ENCODE measurements at regions not wholly inside any gene's neighbourhood (a gene's known extent, or its start where the extent isn't known, plus 50 kb on each side); places are given as distances from the start of the nearest gene placed in this dataset.

DNA sequence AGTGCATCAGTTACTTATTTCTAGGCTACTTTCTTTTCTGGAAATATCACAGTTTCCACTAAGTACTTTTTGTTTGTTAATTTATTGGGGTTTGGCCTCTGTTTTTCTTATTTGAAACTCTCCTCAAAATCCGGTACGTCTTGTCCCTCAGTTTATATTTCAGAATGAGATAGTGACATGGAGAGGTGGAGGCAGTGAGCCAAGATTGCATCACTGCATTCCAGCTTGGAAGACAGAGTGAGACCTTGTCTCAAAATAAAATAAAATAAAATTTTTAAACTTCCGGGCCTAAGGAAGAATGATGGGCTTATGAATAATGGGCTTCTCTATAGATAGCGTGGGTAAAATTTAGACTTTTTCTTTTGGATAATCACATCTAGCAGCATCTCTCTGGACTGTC, 567.8 kb downstream of the TRIML1 start:
- no peaks in the 10 kb centered on the region for H3K9me3 Mint-ChIP-seq
- H3K27ac Mint-ChIP-seq = no peak overlapping the region
- TF ChIP-seq, protein P1, sequence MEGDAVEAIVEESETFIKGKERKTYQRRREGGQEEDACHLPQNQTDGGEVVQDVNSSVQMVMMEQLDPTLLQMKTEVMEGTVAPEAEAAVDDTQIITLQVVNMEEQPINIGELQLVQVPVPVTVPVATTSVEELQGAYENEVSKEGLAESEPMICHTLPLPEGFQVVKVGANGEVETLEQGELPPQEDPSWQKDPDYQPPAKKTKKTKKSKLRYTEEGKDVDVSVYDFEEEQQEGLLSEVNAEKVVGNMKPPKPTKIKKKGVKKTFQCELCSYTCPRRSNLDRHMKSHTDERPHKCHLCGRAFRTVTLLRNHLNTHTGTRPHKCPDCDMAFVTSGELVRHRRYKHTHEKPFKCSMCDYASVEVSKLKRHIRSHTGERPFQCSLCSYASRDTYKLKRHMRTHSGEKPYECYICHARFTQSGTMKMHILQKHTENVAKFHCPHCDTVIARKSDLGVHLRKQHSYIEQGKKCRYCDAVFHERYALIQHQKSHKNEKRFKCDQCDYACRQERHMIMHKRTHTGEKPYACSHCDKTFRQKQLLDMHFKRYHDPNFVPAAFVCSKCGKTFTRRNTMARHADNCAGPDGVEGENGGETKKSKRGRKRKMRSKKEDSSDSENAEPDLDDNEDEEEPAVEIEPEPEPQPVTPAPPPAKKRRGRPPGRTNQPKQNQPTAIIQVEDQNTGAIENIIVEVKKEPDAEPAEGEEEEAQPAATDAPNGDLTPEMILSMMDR (IDR thresholded peaks at IDR 0.05; ENCODE audit: unreplicated experiment) = no peak
- no peaks in the 10 kb centered on the region for H3K36me3 Mint-ChIP-seq
- no peaks in the 10 kb centered on the region for H3K27me3 Mint-ChIP-seq (ENCODE audit: low read depth)
- H3K4me3 Mint-ChIP-seq = no peak overlapping the region
- no peak for DNase-seq (ENCODE audit: low spot score in 2 of 2, unreplicated experiment in 2 of 2)
- H3K4me1 Mint-ChIP-seq = no peaks in the 10 kb centered on the region

DNA sequence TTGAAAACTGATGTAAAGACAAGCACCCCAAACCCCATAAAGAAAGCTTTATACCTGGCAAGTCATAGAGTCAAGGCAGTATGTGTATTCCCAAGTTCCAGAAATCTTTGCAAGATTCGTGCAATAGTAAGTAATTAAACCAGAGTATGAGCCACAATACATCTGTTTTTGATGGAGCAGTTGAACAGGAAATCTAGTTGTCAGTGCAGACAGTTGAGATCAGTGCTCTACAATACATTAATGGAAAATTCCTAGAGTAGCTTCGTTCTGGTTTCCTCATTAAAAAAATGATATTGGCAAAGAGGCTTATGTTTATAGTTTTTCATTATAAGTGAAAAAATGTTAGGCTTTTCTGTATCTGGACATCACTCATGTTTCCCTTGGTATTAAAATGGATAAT, 575.3 kb downstream of the TRIML1 start:
- no peaks in the 10 kb centered on the region for H3K9me3 Mint-ChIP-seq
- no peak for DNase-seq (ENCODE audit: low spot score in 2 of 2, unreplicated experiment in 2 of 2)
- TF ChIP-seq, protein P1 (IDR thresholded peaks at IDR 0.05; ENCODE audit: unreplicated experiment) = no peak
- no peaks in the 10 kb centered on the region for H3K4me1 Mint-ChIP-seq
- no peak overlapping the region for H3K4me3 Mint-ChIP-seq
- no peaks in the 10 kb centered on the region for H3K36me3 Mint-ChIP-seq
- no peak overlapping the region for H3K27ac Mint-ChIP-seq
- H3K27me3 Mint-ChIP-seq (ENCODE audit: low read depth) = no peaks in the 10 kb centered on the region

DNA sequence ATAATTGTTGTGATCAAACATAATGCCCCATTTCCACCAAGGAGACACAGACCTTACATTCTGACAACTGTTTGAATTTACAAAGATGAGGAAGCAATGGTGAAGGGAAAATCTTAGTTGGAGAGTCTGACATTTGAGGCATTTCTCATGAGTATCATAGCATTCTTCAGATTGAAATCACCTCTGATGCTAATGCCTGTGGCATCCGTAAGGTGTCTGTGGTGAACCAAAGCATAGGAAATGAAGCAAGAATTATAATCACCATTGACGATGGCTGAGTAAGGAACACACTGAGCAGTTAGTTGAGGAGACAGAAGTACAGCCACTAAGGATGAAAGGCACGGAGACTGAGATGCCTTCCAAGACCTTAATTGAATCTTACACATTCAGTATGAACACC, 575.7 kb downstream of the TRIML1 start:
- no peak for DNase-seq (ENCODE audit: low spot score in 2 of 2, unreplicated experiment in 2 of 2)
- Mint-ChIP-seq H3K36me3 (no peaks in the 10 kb centered on the region), H3K27me3 (ENCODE audit: low read depth) (no peaks in the 10 kb centered on the region), H3K27ac (no peak overlapping the region), H3K9me3 (no peaks in the 10 kb centered on the region), H3K4me3 (no peak overlapping the region), H3K4me1 (no peaks in the 10 kb centered on the region)
- TF ChIP-seq, protein P1 (IDR thresholded peaks at IDR 0.05; ENCODE audit: unreplicated experiment) = no peak

DNA sequence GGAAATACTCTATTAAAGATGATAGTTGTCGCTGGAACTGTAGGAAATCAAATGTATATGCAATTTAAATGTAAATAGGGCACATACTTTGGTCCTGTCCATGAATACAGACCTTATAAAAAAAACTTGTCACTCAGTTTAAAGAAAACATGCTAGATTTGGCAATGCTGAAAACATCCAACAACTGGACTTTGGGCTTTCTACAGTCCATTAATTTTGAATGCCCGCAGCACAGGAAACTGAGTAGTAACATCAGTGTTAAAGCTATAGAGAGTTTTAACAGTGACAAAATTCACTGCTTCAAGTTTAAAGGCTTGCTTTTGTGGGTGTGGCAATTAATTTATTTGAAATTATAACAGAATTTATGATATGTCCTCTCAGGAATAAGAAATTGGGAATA, 578.4 kb downstream of the TRIML1 start:
- H3K4me3 Mint-ChIP-seq = no peak overlapping the region
- H3K9me3 Mint-ChIP-seq = peaks cover 15% of the 10 kb centered on the region
- no peak for DNase-seq (ENCODE audit: low spot score in 2 of 2, unreplicated experiment in 2 of 2)
- peaks cover 2% of the 10 kb centered on the region for H3K36me3 Mint-ChIP-seq
- no peaks in the 10 kb centered on the region for H3K4me1 Mint-ChIP-seq
- TF ChIP-seq, protein P1 (IDR thresholded peaks at IDR 0.05; ENCODE audit: unreplicated experiment) = no peak
- H3K27ac Mint-ChIP-seq = no peak overlapping the region
- no peaks in the 10 kb centered on the region for H3K27me3 Mint-ChIP-seq (ENCODE audit: low read depth)

DNA sequence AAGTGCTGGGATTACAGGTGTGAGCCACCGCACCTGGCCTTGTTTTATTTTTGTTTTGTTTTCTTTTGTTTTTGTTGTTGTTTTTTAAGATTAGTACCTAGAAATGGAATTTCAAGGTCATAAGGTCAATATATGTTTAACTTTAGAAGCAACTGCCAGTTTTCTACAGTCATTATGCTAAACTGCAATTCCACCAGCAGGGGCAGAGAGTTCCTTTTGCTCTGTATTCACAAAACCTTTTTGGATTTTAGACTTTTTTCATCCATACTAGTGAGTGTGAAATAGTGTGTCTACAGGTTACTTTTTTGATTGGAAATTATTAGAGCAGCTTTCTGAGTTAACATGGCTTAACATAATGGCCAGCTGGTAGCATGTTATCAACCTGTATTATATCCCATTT, 580.6 kb downstream of the TRIML1 start:
- H3K27me3 Mint-ChIP-seq (ENCODE audit: low read depth) = no peaks in the 10 kb centered on the region
- H3K27ac Mint-ChIP-seq = no peak overlapping the region
- peaks cover 15% of the 10 kb centered on the region for H3K9me3 Mint-ChIP-seq
- H3K36me3 Mint-ChIP-seq = peaks cover 2% of the 10 kb centered on the region
- TF ChIP-seq, protein P1 (IDR thresholded peaks at IDR 0.05; ENCODE audit: unreplicated experiment) = peak; percentile 33
- no peak for DNase-seq (ENCODE audit: low spot score in 2 of 2, unreplicated experiment in 2 of 2)
- H3K4me3 Mint-ChIP-seq = no peak overlapping the region
- H3K4me1 Mint-ChIP-seq = peaks cover 11% of the 10 kb centered on the region

DNA sequence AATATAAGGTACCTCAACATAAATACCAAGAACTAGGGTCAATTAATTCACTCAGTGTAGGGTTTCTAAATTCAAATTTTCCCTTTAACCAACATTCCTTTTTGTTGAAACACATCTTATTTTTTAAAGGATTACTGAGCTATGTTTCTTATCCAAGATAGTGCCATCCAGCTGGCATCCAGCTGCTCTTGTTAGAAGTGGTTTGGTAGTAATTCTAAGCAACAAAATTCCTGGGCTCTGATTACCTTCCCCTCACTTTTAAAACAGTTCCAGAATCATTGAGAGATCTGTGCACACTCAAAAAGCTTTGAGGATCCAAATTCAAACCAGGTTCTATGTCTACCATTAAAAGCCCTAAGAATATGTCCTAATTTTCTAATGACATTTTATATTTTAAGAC, 583.7 kb downstream of the TRIML1 start:
- Mint-ChIP-seq H3K4me3 (no peak overlapping the region), H3K27me3 (ENCODE audit: low read depth) (no peaks in the 10 kb centered on the region), H3K36me3 (peaks cover 2% of the 10 kb centered on the region), H3K9me3 (peaks cover 15% of the 10 kb centered on the region), H3K27ac (peak overlapping the region; percentile 80), H3K4me1 (peaks cover 11% of the 10 kb centered on the region)
- TF ChIP-seq, protein P1 (IDR thresholded peaks at IDR 0.05; ENCODE audit: unreplicated experiment) = no peak
- DNase-seq (ENCODE audit: low spot score in 2 of 2, unreplicated experiment in 2 of 2) = no peak
